Nephron (organoid): ENCODE measurements at regions not wholly inside any gene's neighbourhood (a gene's known extent, or its start where the extent isn't known, plus 50 kb on each side); places are given as distances from the start of the nearest gene placed in this dataset.

Experiments
- H3K27ac Mint-ChIP-seq, 3 experiments: 2 replicates each; pipeline ENCODE4 v1.8.0; 2020; ENCODE audit warnings: mixed read lengths in 3 of 3, mild to moderate bottlenecking in 2 of 3, moderate library complexity in 1 of 3
- H3K27me3 Mint-ChIP-seq: 2 replicates; pipeline ENCODE4 v1.8.0; 2021; ENCODE audit warnings: low read depth, mild to moderate bottlenecking, moderate library complexity, mixed read lengths
- H3K36me3 Mint-ChIP-seq: 2 replicates; pipeline ENCODE4 v1.8.0; 2020; ENCODE audit warnings: low read depth, mixed read lengths
- H3K4me1 Mint-ChIP-seq: 2 replicates; pipeline ENCODE4 v1.8.0; 2020; ENCODE audit warnings: mixed read lengths
- H3K4me3 Mint-ChIP-seq, 3 experiments: 2 replicates each; pipeline ENCODE4 v1.8.0; 2020; ENCODE audit warnings: mild to moderate bottlenecking in 3 of 3, mixed read lengths in 3 of 3, moderate library complexity in 2 of 3
- H3K9me3 Mint-ChIP-seq: 2 replicates; pipeline ENCODE4 v1.8.0; 2020; ENCODE audit warnings: mixed read lengths
- TF ChIP-seq, protein P1 (sequence below), 3 experiments: fragments of 200-600 bp; sonication (generic); IDR thresholded peaks; one replicate each; pipeline ENCODE4 v1.5.0; 2021; ENCODE audit warnings: antibody characterized with exemption in 3 of 3; ENCODE audit not compliant: unreplicated experiment in 3 of 3

DNA sequence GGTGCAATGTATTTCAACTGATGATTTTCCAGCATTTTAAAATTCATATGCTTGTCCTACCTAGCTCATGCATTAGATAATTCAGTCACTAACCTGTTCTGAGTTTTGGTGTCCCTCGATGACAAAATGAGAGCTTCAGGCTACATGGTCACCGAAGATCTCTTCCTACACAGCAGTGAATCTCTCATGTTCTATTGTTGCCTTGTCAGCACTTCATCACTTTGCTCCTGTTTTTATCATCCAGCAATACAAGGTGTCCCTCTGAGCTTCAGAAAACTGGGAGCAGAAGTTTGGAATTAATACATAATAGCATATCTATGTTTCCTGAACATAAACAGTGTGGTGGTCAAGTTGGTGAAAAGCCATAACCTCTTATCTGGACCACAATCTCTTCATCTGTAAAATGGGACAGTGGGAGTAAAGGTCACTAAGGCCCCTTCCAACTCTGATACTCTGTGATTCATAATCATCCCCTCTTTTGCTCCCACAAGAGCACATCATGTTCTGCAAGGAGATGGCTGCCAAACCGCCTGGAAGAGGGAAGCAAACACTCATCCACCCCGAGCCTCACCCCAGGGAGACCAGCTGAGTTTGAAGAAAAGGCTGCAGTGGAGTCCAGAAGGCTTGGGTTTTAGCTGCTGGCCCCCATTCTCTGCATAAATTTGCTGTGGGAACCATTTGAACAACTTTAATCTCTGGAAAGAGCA, 137.9 kb upstream of the F3 start:
- Mint-ChIP-seq H3K36me3 (peaks cover 9% of the 10 kb centered on the region), H3K27me3 (no peaks in the 10 kb centered on the region), H3K4me3 (no peak overlapping the region), H3K27ac (peak overlapping the region in 2 of 3 experiments; percentile 12 to 14), H3K9me3 (no peaks in the 10 kb centered on the region), H3K4me1 (peaks cover 36% of the 10 kb centered on the region)
- TF ChIP-seq, protein P1, sequence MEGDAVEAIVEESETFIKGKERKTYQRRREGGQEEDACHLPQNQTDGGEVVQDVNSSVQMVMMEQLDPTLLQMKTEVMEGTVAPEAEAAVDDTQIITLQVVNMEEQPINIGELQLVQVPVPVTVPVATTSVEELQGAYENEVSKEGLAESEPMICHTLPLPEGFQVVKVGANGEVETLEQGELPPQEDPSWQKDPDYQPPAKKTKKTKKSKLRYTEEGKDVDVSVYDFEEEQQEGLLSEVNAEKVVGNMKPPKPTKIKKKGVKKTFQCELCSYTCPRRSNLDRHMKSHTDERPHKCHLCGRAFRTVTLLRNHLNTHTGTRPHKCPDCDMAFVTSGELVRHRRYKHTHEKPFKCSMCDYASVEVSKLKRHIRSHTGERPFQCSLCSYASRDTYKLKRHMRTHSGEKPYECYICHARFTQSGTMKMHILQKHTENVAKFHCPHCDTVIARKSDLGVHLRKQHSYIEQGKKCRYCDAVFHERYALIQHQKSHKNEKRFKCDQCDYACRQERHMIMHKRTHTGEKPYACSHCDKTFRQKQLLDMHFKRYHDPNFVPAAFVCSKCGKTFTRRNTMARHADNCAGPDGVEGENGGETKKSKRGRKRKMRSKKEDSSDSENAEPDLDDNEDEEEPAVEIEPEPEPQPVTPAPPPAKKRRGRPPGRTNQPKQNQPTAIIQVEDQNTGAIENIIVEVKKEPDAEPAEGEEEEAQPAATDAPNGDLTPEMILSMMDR (IDR thresholded peaks at IDR 0.05; ENCODE audit: unreplicated experiment in 3 of 3) = no peak

- Mint-ChIP-seq H3K9me3 (no peaks in the 10 kb centered on the region), H3K4me3 (no peak overlapping the region), H3K27ac (peak overlapping the region in 1 of 3 experiments; percentile 12), H3K36me3 (peaks cover 9% of the 10 kb centered on the region), H3K27me3 (no peaks in the 10 kb centered on the region), H3K4me1 (peaks cover 36% of the 10 kb centered on the region)
- TF ChIP-seq, protein P1 (IDR thresholded peaks at IDR 0.05; ENCODE audit: unreplicated experiment in 3 of 3) = no peak
Measured at GRCh38 chr1:94678202-94678848, 136.8 kb upstream of the F3 start.

GRCh38 chr1:94677714-94678113, 136.2 kb upstream of the F3 start:
- TF ChIP-seq, protein P1 (IDR thresholded peaks at IDR 0.05; ENCODE audit: unreplicated experiment in 3 of 3) = no peak
- H3K4me3 Mint-ChIP-seq = no peak overlapping the region
- no peaks in the 10 kb centered on the region for H3K9me3 Mint-ChIP-seq
- peaks cover 9% of the 10 kb centered on the region for H3K36me3 Mint-ChIP-seq
- no peaks in the 10 kb centered on the region for H3K27me3 Mint-ChIP-seq
- peaks cover 36% of the 10 kb centered on the region for H3K4me1 Mint-ChIP-seq
- peak overlapping the region in 2 of 3 experiments; percentile 59 to 61 for H3K27ac Mint-ChIP-seq

- H3K36me3 Mint-ChIP-seq = peaks cover 9% of the 10 kb centered on the region
- H3K27me3 Mint-ChIP-seq = no peaks in the 10 kb centered on the region
- no peaks in the 10 kb centered on the region for H3K9me3 Mint-ChIP-seq
- H3K4me1 Mint-ChIP-seq = peaks cover 36% of the 10 kb centered on the region
- TF ChIP-seq, protein P1 (IDR thresholded peaks at IDR 0.05; ENCODE audit: unreplicated experiment in 3 of 3) = no peak
- H3K4me3 Mint-ChIP-seq = no peak overlapping the region
- H3K27ac Mint-ChIP-seq = peak overlapping the region; percentile 61 to 84 (median 84)
Measured at GRCh38 chr1:94677087-94677486, 135.5 kb upstream of the F3 start.

DNA sequence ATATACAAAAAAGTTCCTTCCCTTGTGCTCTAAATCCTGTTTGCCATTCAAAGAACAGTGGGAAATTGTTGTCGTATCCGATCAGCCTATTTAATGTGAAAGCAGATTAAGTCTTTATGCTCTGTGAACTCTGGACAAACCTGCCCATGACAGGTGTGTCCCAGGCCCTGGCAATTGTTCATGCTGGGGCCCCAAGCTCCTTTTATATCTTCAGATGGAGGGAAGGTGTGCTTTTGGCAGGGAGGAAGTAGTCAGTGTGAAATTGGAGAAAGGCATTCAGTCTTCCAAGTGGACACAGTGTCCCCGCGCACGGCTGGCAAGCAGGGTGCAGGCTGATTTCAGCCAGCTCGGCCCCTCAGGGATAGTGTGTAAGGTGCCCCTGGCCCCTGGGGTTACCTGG, 135.1 kb upstream of the F3 start:
- H3K27me3 Mint-ChIP-seq = no peaks in the 10 kb centered on the region
- TF ChIP-seq, protein P1 (IDR thresholded peaks at IDR 0.05; ENCODE audit: unreplicated experiment in 3 of 3) = no peak
- H3K9me3 Mint-ChIP-seq = no peaks in the 10 kb centered on the region
- H3K27ac Mint-ChIP-seq = peak overlapping the region; percentile 61 to 84 (median 84)
- H3K36me3 Mint-ChIP-seq = peaks cover 13% of the 10 kb centered on the region
- H3K4me3 Mint-ChIP-seq = no peak overlapping the region
- peaks cover 36% of the 10 kb centered on the region for H3K4me1 Mint-ChIP-seq
